NCI-H748 treated with DMSO at 0.1 percent for 48 hours (cell line): ENCODE measurements at regions not wholly inside any gene's neighbourhood (a gene's known extent, or its start where the extent isn't known, plus 50 kb on each side); places are given as distances from the start of the nearest gene placed in this dataset.

Source experiments
- DNase-seq: peaks from one replicate; lab custom pipeline; 2025; lab: John Stamatoyannopoulos, UW

GRCh38 chr6:140908505-140908904 is 1224.2 kb upstream of the GJE1 start:
- DNase-seq = no peak

- DNase-seq = no peak
These were observed 1225.5 kb upstream of the GJE1 start for GRCh38 chr6:140907235-140907634.

GRCh38 chr6:140905724-140906123 is 1227.0 kb upstream of the GJE1 start:
- no peak for DNase-seq

GRCh38 chr6:140905050-140905449 is 1227.7 kb upstream of the GJE1 start:
- no peak for DNase-seq

- DNase-seq = no peak
These were observed 1234.7 kb upstream of the GJE1 start for GRCh38 chr6:140897804-140898573.

- no peak for DNase-seq
These were observed 1235.4 kb upstream of the GJE1 start for GRCh38 chr6:140897349-140897748.

- DNase-seq = no peak
These were observed 1239.3 kb upstream of the GJE1 start for GRCh38 chr6:140893432-140893831.

- DNase-seq = no peak
These were observed 1252.8 kb upstream of the GJE1 start for GRCh38 chr6:140879946-140880345.

GRCh38 chr6:140874066-140874465 is 1258.7 kb upstream of the GJE1 start:
- DNase-seq = no peak

GRCh38 chr6:140872885-140873284 is 1259.8 kb upstream of the GJE1 start:
- no peak for DNase-seq

GRCh38 chr6:140871911-140872310 is 1260.8 kb upstream of the GJE1 start:
- DNase-seq = no peak

- no peak for DNase-seq
These were observed 1265.4 kb upstream of the GJE1 start for GRCh38 chr6:140867336-140867735.

GRCh38 chr6:140858381-140858971 is 1274.2 kb upstream of the GJE1 start:
- no peak for DNase-seq

- no peak for DNase-seq
These were observed 1274.9 kb upstream of the GJE1 start for GRCh38 chr6:140857739-140858380.

GRCh38 chr6:140855520-140855919 is 1277.2 kb upstream of the GJE1 start:
- no peak for DNase-seq

GRCh38 chr6:140854318-140854717 is 1278.4 kb upstream of the GJE1 start:
- DNase-seq = no peak

- DNase-seq = no peak
These were observed 1282.3 kb upstream of the GJE1 start for GRCh38 chr6:140850438-140850837.

- DNase-seq = no peak
These were observed 1283.3 kb upstream of the GJE1 start for GRCh38 chr6:140849456-140849855.

GRCh38 chr6:140847262-140847645 is 1285.5 kb upstream of the GJE1 start:
- no peak for DNase-seq

GRCh38 chr6:140846503-140847261 is 1286.0 kb upstream of the GJE1 start:
- DNase-seq = no peak

- DNase-seq = no peak
These were observed 1287.0 kb upstream of the GJE1 start for GRCh38 chr6:140845701-140846100.

- no peak for DNase-seq
These were observed 1288.6 kb upstream of the GJE1 start for GRCh38 chr6:140844167-140844566.

- DNase-seq = no peak
These were observed 1299.3 kb upstream of the GJE1 start for GRCh38 chr6:140833408-140833807.
